Left ventricle myocardium superior (tissue), 1 donor: ENCODE measurements at regions not wholly inside any gene's neighbourhood (a gene's known extent, or its start where the extent isn't known, plus 50 kb on each side); places are given as distances from the start of the nearest gene placed in this dataset.
A peak's percentile ranks its signal among the peaks of the same experiment; 100 is the strongest.

ENCODE experiments used
- ATAC-seq: fragments of 200-7000 bp; cut with Tn5 transposase; one replicate; pipeline ENCODE4 v1.9.1; 2020; ENCODE audit warnings: mild to moderate bottlenecking, moderate library complexity
- DNase-seq: peaks from one replicate; pipeline ENCODE4 v3.0.0-alpha.2; 2020
- intact Hi-C: fragments of 100-400 bp; cut with micrococcal nuclease; formaldehyde crosslinking; loops from one replicate; pipeline ENCODE4 v1.11.0; 2022
- donor health status: DM: no; HTN: yes; CAD: no; lungs with severe emphysema.

- intact Hi-C loops, result no loop called here
- ATAC-seq (no peak), DNase-seq (peak; percentile 10)
Measured at GRCh38 chr22:49549256-49550140, 278.2 kb downstream of the BRD1 start.

GRCh38 chr22:49548356-49549202 lies 279.1 kb downstream of the BRD1 start:
- ATAC-seq (no peak), DNase-seq (peak; percentile 13)
- intact Hi-C loops, result no loop called here

- intact Hi-C loops, result no loop called here
- DNase-seq (peak; percentile 15), ATAC-seq (no peak)
Measured at GRCh38 chr22:49547751-49548239, 279.9 kb downstream of the BRD1 start.

GRCh38 chr22:49546811-49547585 lies 280.7 kb downstream of the BRD1 start:
- peak; percentile 8 for DNase-seq
- no peak for ATAC-seq
- intact Hi-C loops, result no loop called here

- intact Hi-C loops, result no loop called here
- DNase-seq (peak; percentile 9), ATAC-seq (no peak)
Measured at GRCh38 chr22:49545606-49546005, 282.1 kb downstream of the BRD1 start.

- ATAC-seq, result no peak
- no peak for DNase-seq
- intact Hi-C loops, result no loop called here
Measured at GRCh38 chr22:49544286-49544685, 283.4 kb downstream of the BRD1 start.

GRCh38 chr22:49543876-49544275 lies 283.8 kb downstream of the BRD1 start:
- no peak for ATAC-seq
- DNase-seq, result peak; percentile 10
- intact Hi-C loops, result no loop called here

GRCh38 chr22:49541693-49542230 lies 285.9 kb downstream of the BRD1 start:
- DNase-seq (peak; percentile 21), ATAC-seq (no peak)

GRCh38 chr22:49540913-49541692 lies 286.6 kb downstream of the BRD1 start:
- ATAC-seq (no peak), DNase-seq (peak; percentile 19)
- intact Hi-C loops, result no loop called here

More at GRCh38 chr22:49541693-49542230, 285.9 kb downstream of the BRD1 start:
- intact Hi-C loops, result no loop called here

- ATAC-seq (no peak), DNase-seq (peak; percentile 11)
- intact Hi-C loops, result no loop called here
Measured at GRCh38 chr22:49540084-49540912, 287.4 kb downstream of the BRD1 start.

GRCh38 chr22:49538006-49538405 lies 289.7 kb downstream of the BRD1 start:
- no peak for DNase-seq
- ATAC-seq, result no peak
- intact Hi-C loops, result no loop called here

- DNase-seq, result no peak
- intact Hi-C loops, result no loop called here
- ATAC-seq, result no peak
Measured at GRCh38 chr22:49536571-49537131, 291.0 kb downstream of the BRD1 start.

- ATAC-seq (no peak), DNase-seq (no peak)
- intact Hi-C loops, result no loop called here
Measured at GRCh38 chr22:49535527-49536125, 292.0 kb downstream of the BRD1 start.

GRCh38 chr22:49535126-49535525 lies 292.5 kb downstream of the BRD1 start:
- intact Hi-C loops, result no loop called here
- DNase-seq, result no peak
- no peak for ATAC-seq

GRCh38 chr22:49534386-49534785 lies 293.3 kb downstream of the BRD1 start:
- no peak for ATAC-seq
- intact Hi-C loops, result no loop called here
- no peak for DNase-seq

GRCh38 chr22:49533886-49534285 lies 293.8 kb downstream of the BRD1 start:
- no peak for DNase-seq
- ATAC-seq, result no peak
- intact Hi-C loops, result no loop called here
